ENCODE measurements at regions not wholly inside any gene's neighbourhood (a gene's known extent, or its start where the extent isn't known, plus 50 kb on each side); places are given as distances from the start of the nearest gene placed in this dataset.

- TF ChIP-seq, protein P1, sequence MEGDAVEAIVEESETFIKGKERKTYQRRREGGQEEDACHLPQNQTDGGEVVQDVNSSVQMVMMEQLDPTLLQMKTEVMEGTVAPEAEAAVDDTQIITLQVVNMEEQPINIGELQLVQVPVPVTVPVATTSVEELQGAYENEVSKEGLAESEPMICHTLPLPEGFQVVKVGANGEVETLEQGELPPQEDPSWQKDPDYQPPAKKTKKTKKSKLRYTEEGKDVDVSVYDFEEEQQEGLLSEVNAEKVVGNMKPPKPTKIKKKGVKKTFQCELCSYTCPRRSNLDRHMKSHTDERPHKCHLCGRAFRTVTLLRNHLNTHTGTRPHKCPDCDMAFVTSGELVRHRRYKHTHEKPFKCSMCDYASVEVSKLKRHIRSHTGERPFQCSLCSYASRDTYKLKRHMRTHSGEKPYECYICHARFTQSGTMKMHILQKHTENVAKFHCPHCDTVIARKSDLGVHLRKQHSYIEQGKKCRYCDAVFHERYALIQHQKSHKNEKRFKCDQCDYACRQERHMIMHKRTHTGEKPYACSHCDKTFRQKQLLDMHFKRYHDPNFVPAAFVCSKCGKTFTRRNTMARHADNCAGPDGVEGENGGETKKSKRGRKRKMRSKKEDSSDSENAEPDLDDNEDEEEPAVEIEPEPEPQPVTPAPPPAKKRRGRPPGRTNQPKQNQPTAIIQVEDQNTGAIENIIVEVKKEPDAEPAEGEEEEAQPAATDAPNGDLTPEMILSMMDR (IDR thresholded peaks at IDR 0.05): no peak
- TF ChIP-seq POLR2AphosphoS5 (IDR thresholded peaks at IDR 0.05) (no peak), POLR2A (IDR thresholded peaks at IDR 0.05) (no peak)
These were observed 715.3 kb downstream of the OLFM4 start for GRCh38 chr13:53743906-53744305.
